SW 1271 (cell line): ENCODE measurements at regions not wholly inside any gene's neighbourhood (a gene's known extent, or its start where the extent isn't known, plus 50 kb on each side); places are given as distances from the start of the nearest gene placed in this dataset.
"Not testable (repeated sequence)": the region's sequence is repeated elsewhere in the genome, so short reads cannot be mapped to it uniquely, and the experiment has no call there.

Experiments
- DNase-seq, 2 experiments: peaks; one replicate each; lab custom pipeline; 2025; lab: John Stamatoyannopoulos, UW

GRCh38 chr7:85324145-85324799, 137.4 kb upstream of the SEMA3D start:
- DNase-seq = no peak

- DNase-seq = no peak
These were observed 135.4 kb upstream of the SEMA3D start for GRCh38 chr7:85322252-85322651.

- no peak for DNase-seq
These were observed 134.0 kb upstream of the SEMA3D start for GRCh38 chr7:85320699-85321476.

GRCh38 chr7:85316489-85316888, 129.6 kb upstream of the SEMA3D start:
- no peak for DNase-seq

- DNase-seq = no peak
These were observed 123.4 kb upstream of the SEMA3D start for GRCh38 chr7:85310301-85310700.

GRCh38 chr7:85306115-85306514, 119.3 kb upstream of the SEMA3D start:
- DNase-seq = no peak

GRCh38 chr7:85294176-85294575, 107.3 kb upstream of the SEMA3D start:
- DNase-seq = no peak

GRCh38 chr7:85292908-85293576, 106.2 kb upstream of the SEMA3D start:
- no peak for DNase-seq

GRCh38 chr7:85290269-85290668, 103.4 kb upstream of the SEMA3D start:
- no peak for DNase-seq

- no peak for DNase-seq
These were observed 102.4 kb upstream of the SEMA3D start for GRCh38 chr7:85289279-85289678.

GRCh38 chr7:85287106-85287825, 100.4 kb upstream of the SEMA3D start:
- no peak for DNase-seq

GRCh38 chr7:85286446-85286845, 99.6 kb upstream of the SEMA3D start:
- no peak for DNase-seq

- DNase-seq = no peak
These were observed 98.7 kb upstream of the SEMA3D start for GRCh38 chr7:85285527-85285926.

GRCh38 chr7:85275204-85275603, 88.3 kb upstream of the SEMA3D start:
- DNase-seq = no peak

- no peak for DNase-seq
These were observed 87.6 kb upstream of the SEMA3D start for GRCh38 chr7:85274454-85274853.

- no peak for DNase-seq
These were observed 76.0 kb upstream of the SEMA3D start for GRCh38 chr7:85262891-85263290.

- no peak for DNase-seq
These were observed 74.5 kb upstream of the SEMA3D start for GRCh38 chr7:85261336-85261735.

- not testable (repeated sequence) for DNase-seq
These were observed 62.9 kb upstream of the SEMA3D start for GRCh38 chr7:85249787-85250186.

GRCh38 chr7:85239109-85239508, 52.3 kb upstream of the SEMA3D start:
- no peak for DNase-seq

GRCh38 chr7:85237721-85238120, 50.9 kb upstream of the SEMA3D start:
- DNase-seq = no peak
